Hindlimb muscle (tissue), 1 donor: ENCODE measurements at regions not wholly inside any gene's neighbourhood (a gene's known extent, or its start where the extent isn't known, plus 50 kb on each side); places are given as distances from the start of the nearest gene placed in this dataset.
"Not testable (repeated sequence)": the region's sequence is repeated elsewhere in the genome, so short reads cannot be mapped to it uniquely, and the experiment has no call there.

Experiments
- DNase-seq: peaks from one replicate; pipeline ENCODE4 v3.0.0-alpha.2; 2013

GRCh38 chr4:19197838-19198237 lies 1053.9 kb upstream of the SLIT2 start:
- DNase-seq = not testable (repeated sequence)

GRCh38 chr4:19195696-19196095 lies 1056.0 kb upstream of the SLIT2 start:
- DNase-seq = no peak

DNA sequence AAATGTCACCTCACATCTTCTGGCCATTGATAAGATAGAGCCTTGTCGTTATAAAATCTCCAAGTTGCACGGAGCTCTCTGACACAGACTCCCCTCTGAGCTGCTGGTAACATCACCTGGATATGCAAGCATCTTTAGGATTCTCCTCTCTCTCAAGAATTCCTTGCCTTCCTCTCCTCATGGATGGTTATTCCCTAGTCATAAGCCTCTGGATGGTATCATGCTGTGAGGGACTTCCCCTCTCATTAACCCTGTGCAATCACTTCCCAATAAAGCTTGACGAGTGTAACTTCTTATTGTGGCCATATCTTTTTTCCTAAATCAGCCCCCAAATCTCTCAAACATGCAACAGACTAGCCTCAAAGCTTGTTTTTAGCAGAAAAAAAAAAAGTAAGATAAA lies 1057.0 kb upstream of the SLIT2 start:
- DNase-seq = no peak

GRCh38 chr4:19193274-19193981 lies 1058.3 kb upstream of the SLIT2 start:
- no peak for DNase-seq

- no peak for DNase-seq
Measured at GRCh38 chr4:19191979-19192650, 1059.6 kb upstream of the SLIT2 start.

DNA sequence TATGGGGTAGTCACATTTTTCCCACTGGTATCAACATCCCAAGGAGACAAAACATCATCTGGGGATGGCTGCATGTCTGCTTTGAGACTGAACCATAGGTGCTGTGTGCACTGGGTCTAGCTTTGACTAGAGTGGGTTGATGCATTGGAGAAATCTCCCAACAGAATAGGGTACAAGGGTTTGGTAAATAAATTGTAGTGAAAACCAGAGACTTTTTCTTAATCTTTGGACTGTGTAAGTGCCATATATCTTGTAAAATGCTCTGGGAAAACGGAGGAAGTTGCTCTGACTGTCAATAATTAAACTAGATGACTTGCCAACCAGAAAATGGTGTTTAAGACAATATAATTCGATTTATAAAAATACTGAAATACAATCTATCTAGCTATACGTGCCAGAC lies 1064.0 kb upstream of the SLIT2 start:
- no peak for DNase-seq

DNA sequence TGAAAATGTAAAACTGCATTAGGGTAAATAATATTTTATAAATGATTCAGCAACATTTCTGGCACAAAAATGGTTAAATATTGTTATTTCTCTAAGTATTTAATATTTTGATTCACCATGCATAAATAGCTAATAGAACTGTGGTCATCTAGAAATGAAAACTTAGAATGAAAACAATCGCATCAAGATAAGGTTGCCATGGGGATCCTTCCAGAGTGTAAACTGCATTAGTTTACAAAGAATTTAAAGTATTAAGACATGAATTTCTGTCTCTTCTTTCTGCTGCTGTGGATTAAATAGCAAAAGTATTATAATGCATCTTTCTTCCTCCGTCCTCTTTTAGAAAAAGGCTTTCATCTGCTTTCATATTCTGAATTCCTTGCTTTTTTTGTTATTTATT lies 1064.6 kb upstream of the SLIT2 start:
- DNase-seq = no peak

GRCh38 chr4:19181631-19182030 lies 1070.1 kb upstream of the SLIT2 start:
- DNase-seq = not testable (repeated sequence)

DNA sequence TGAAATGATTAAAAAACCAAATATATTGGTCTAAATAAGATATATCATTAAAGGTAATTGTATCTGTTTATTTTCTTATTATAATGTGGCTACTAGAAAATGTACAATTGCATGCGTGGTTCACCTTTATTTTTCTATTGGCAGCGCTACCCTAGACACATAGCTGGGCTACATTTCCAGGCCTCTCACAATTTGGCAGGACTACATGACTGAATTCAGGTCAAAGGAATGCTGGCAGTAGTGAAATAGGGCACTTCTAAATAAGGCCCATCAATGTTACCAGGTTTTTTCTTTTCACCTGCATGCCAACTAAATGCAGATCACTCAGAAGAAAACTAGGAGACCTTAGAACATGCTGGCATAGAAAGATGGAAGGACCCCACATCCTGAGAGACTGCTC lies 1072.9 kb upstream of the SLIT2 start:
- no peak for DNase-seq

- DNase-seq = no peak
Measured at GRCh38 chr4:19177616-19178015, 1074.1 kb upstream of the SLIT2 start.

DNA sequence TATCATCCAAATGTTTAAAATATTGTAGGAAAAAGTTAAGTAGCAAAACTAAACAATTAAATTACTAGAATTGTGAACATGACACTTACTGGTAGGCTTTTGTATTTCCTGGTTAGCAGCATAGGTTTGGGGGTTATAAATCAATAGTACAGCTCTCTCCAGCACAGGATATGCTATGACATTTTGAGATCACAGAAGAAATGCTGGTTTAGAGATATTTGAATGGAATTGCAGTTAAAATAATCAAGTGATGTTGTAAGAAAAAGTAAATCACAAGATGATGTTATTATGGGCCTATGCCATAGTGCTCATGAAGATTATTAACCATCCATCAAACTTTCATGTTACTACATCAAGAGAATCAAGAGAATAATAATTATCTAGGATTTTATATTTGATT lies 1079.9 kb upstream of the SLIT2 start:
- DNase-seq = no peak

GRCh38 chr4:19167311-19167710 lies 1084.4 kb upstream of the SLIT2 start:
- no peak for DNase-seq

DNA sequence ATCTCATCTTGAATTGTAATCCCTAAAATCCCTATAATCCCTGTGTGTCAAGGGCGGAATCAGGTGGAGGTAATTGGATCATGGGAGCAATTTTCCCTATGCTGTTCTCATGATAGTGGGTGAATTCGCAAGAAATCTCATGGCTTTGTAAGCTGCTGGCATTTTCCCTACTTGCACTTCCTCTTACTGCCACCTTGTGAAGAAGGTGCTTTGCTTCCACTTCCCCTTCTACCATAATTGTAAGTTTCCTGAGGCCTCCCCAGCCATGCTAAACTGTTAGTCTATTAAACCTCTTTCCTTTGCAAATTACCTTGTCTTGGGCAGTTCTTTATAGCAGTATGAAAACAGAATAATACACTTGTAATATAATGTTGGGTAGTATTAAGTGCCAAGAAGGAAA lies 1087.4 kb upstream of the SLIT2 start:
- DNase-seq = no peak

- no peak for DNase-seq
Measured at GRCh38 chr4:19159874-19160273, 1091.8 kb upstream of the SLIT2 start.

- no peak for DNase-seq
Measured at GRCh38 chr4:19158107-19158809, 1093.4 kb upstream of the SLIT2 start.

GRCh38 chr4:19156786-19157185 lies 1094.9 kb upstream of the SLIT2 start:
- no peak for DNase-seq

- no peak for DNase-seq
Measured at GRCh38 chr4:19155568-19155967, 1096.1 kb upstream of the SLIT2 start.

DNA sequence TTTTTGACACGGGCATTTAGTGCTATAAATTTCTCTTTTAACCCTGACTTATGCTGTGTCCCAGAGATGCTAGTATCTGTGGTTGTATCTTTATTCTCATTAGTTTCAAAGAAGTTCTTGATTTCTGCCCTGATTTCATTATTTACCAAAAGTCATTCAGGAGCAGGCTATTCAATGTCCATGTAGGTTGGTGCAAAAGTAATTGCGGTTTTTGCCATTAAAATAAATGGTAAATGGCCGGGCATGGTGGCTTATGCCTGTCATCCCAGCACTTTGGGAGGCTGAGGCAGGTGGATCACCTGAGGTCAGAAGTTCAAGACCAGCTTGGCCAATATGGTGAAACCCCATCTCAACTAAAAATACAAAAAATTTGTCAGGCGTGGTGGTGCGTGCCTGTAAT lies 1097.4 kb upstream of the SLIT2 start:
- not testable (repeated sequence) for DNase-seq

- no peak for DNase-seq
Measured at GRCh38 chr4:19152264-19152663, 1099.4 kb upstream of the SLIT2 start.

GRCh38 chr4:19151684-19152083 lies 1100.0 kb upstream of the SLIT2 start:
- no peak for DNase-seq

GRCh38 chr4:19146038-19146437 lies 1105.7 kb upstream of the SLIT2 start:
- no peak for DNase-seq

- DNase-seq = no peak
Measured at GRCh38 chr4:19135895-19136633, 1114.5 kb upstream of the LCORL start.

GRCh38 chr4:19134685-19135084 lies 1113.1 kb upstream of the LCORL start:
- no peak for DNase-seq
